GM12874 (cell line): ENCODE measurements at regions not wholly inside any gene's neighbourhood (a gene's known extent, or its start where the extent isn't known, plus 50 kb on each side); places are given as distances from the start of the nearest gene placed in this dataset.

Source experiments
- CTCF ChIP-seq: IDR thresholded peaks from 2 replicates; pipeline ENCODE4 v1.5.1; 2011; ENCODE audit warnings: low read depth, mild to moderate bottlenecking, control low read depth, low read length, moderate library complexity; ENCODE audit not compliant: insufficient read depth

- no peak for TF ChIP-seq CTCF
Observed at GRCh38 chr2:118671701-118672454, 175.6 kb downstream of the EN1 start.

GRCh38 chr2:118670838-118671237 is 176.6 kb downstream of the EN1 start:
- TF ChIP-seq CTCF, result no peak

- no peak for TF ChIP-seq CTCF
Observed at GRCh38 chr2:118670276-118670675, 177.2 kb downstream of the EN1 start.

- no peak for TF ChIP-seq CTCF
Observed at GRCh38 chr2:118669654-118670053, 177.8 kb downstream of the EN1 start.

GRCh38 chr2:118668431-118669424 is 178.7 kb downstream of the EN1 start:
- TF ChIP-seq CTCF, result no peak

GRCh38 chr2:118667964-118668363 is 179.5 kb downstream of the EN1 start:
- no peak for TF ChIP-seq CTCF

GRCh38 chr2:118667348-118667747 is 180.1 kb downstream of the EN1 start:
- no peak for TF ChIP-seq CTCF
